RWPE2 (cell line): ENCODE measurements at regions not wholly inside any gene's neighbourhood (a gene's known extent, or its start where the extent isn't known, plus 50 kb on each side); places are given as distances from the start of the nearest gene placed in this dataset.

Experiments used
- ATAC-seq: fragments of 200-7000 bp; cut with Tn5 transposase; 3 replicates; pipeline ENCODE4 v1.9.1; 2021; ENCODE audit warnings: low read depth
- DNase-seq: peaks from one replicate; pipeline ENCODE4 v3.0.0-alpha.2; 2020; ENCODE audit warnings: low spot score
- H3K27ac ChIP-seq: fragments of 450-650 bp; 2 replicates; pipeline ENCODE4 v1.5.1; 2017; ENCODE audit warnings: mild to moderate bottlenecking; ENCODE audit not compliant: poor library complexity, severe bottlenecking
- H3K27me3 ChIP-seq: fragments of 250-450 bp; sonication (Bioruptor Pico); 2 replicates; pipeline ENCODE4 v1.5.1; 2021; ENCODE audit warnings: mild to moderate bottlenecking, moderate library complexity; ENCODE audit not compliant: insufficient read depth, poor library complexity, severe bottlenecking
- H3K36me3 ChIP-seq: fragments of 250-450 bp; sonication (Bioruptor Pico); 2 replicates; pipeline ENCODE4 v1.5.1; 2020; ENCODE audit warnings: low read depth, mild to moderate bottlenecking, moderate library complexity
- H3K4me1 ChIP-seq: fragments of 250-450 bp; sonication (Bioruptor Pico); 2 replicates; pipeline ENCODE4 v1.5.1; 2021; ENCODE audit warnings: mild to moderate bottlenecking, moderate library complexity; ENCODE audit not compliant: insufficient read depth, poor library complexity, severe bottlenecking
- H3K4me3 ChIP-seq: fragments of 250-450 bp; sonication (Bioruptor Pico); 2 replicates; pipeline ENCODE4 v1.5.1; 2021; ENCODE audit warnings: mild to moderate bottlenecking, moderate library complexity; ENCODE audit not compliant: severe bottlenecking
- H3K9me3 ChIP-seq: fragments of 250-450 bp; sonication (Bioruptor Pico); 2 replicates; pipeline ENCODE4 v1.5.1; 2021; ENCODE audit warnings: mild to moderate bottlenecking, moderate library complexity; ENCODE audit not compliant: severe bottlenecking
- TF ChIP-seq, protein P1 (sequence below): fragments of 450-650 bp; IDR thresholded peaks from one replicate; pipeline ENCODE4 v1.5.1; 2017; ENCODE audit warnings: mild to moderate bottlenecking, moderate library complexity; ENCODE audit not compliant: poor library complexity, severe bottlenecking

DNA sequence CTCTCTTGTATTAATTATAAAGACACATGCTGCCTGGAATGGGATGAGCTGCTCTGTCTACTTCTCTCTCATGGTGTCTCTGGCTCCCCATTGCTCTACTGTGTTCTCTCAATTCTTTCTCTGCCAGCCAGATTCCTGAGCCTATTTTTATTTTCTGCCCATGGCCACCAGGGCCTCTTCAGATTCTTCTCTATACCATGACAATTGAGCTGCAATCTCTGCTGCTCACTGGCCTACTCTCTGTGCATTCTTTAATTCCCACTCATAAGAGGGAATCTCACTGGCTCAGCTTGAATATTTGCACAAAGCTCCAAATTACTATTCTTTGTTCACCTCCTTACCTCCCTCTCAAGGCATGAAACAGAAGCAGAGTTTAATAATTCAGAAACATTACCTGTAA, 161.4 kb upstream of the GULP1 start:
- Histone ChIP-seq H3K4me1 (no peaks in the 10 kb centered on the region), H3K36me3 (no peaks in the 10 kb centered on the region), H3K27ac (no peak overlapping the region), H3K4me3 (no peak overlapping the region), H3K9me3 (no peaks in the 10 kb centered on the region), H3K27me3 (no peaks in the 10 kb centered on the region)
- TF ChIP-seq, protein P1, sequence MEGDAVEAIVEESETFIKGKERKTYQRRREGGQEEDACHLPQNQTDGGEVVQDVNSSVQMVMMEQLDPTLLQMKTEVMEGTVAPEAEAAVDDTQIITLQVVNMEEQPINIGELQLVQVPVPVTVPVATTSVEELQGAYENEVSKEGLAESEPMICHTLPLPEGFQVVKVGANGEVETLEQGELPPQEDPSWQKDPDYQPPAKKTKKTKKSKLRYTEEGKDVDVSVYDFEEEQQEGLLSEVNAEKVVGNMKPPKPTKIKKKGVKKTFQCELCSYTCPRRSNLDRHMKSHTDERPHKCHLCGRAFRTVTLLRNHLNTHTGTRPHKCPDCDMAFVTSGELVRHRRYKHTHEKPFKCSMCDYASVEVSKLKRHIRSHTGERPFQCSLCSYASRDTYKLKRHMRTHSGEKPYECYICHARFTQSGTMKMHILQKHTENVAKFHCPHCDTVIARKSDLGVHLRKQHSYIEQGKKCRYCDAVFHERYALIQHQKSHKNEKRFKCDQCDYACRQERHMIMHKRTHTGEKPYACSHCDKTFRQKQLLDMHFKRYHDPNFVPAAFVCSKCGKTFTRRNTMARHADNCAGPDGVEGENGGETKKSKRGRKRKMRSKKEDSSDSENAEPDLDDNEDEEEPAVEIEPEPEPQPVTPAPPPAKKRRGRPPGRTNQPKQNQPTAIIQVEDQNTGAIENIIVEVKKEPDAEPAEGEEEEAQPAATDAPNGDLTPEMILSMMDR, result no peak
- ATAC-seq, result peak; percentile 25; the same call in 1 of the 3 replicates
- DNase-seq, result no peak

DNA sequence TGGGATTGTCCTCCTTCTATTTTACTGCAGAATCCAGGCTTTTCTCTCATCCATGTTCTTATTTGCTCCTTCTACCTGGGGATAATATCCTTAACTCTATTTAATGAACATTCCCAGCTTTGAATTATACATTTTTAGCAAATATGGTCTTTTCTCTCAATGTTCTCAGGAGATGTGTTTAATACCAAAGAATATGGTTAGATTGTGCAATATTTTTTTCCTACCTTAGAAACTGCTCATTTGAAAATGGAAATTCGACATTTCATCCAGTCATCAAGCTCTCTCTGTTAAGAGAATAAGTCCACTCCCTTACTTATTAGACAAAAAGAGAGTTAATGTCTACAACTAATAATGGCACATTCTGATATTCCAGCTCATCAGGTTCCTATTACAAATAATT, 160.4 kb upstream of the GULP1 start:
- no peaks in the 10 kb centered on the region for H3K36me3 ChIP-seq
- no peak for ATAC-seq
- no peak for DNase-seq
- H3K27me3 ChIP-seq, result no peaks in the 10 kb centered on the region
- no peak overlapping the region for H3K4me3 ChIP-seq
- no peak overlapping the region for H3K27ac ChIP-seq
- no peaks in the 10 kb centered on the region for H3K9me3 ChIP-seq
- H3K4me1 ChIP-seq, result no peaks in the 10 kb centered on the region
- TF ChIP-seq, protein P1, result no peak

DNA sequence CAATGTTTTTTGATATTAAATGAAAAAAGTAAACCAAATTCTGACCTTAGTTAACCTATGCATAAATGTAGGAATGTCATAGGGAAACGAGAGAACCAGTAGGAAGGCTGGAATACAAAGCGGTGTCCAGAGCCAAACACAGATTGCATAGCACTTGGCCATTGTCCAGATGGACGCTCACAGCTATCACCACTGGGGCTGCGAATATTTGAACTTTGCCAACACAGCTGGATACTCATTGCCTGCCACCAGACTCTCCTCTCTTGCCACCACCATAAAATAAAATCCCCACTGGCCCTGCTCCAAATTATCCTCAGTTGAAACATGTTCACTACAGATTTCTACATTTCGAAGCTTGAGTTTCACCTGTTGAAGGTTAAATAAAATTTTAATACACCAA, 159.3 kb upstream of the GULP1 start:
- H3K36me3 ChIP-seq, result no peaks in the 10 kb centered on the region
- H3K27ac ChIP-seq, result no peak overlapping the region
- ATAC-seq (no peak), DNase-seq (no peak)
- H3K27me3 ChIP-seq, result no peaks in the 10 kb centered on the region
- no peak overlapping the region for H3K4me3 ChIP-seq
- peaks cover 4% of the 10 kb centered on the region for H3K9me3 ChIP-seq
- H3K4me1 ChIP-seq, result no peaks in the 10 kb centered on the region
- TF ChIP-seq, protein P1, result no peak

DNA sequence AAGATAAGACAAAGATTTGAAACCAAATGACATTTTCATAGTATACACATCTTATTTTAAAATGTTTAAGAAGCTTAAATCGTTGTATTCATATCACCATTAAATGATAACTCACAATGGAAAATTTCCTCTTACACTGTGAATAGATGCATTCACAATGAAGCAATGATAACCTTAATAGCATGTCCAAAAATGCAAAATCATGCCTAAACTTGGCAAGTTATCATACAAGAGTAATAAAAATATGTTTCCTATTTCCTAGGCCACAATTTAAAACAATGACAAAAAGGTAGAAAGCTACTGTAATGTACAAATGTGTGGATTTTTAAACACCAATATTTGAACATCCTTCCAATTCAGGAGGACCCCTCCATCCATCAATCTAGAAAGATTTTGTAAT, 157.4 kb upstream of the GULP1 start:
- ATAC-seq (no peak), DNase-seq (no peak)
- no peaks in the 10 kb centered on the region for H3K36me3 ChIP-seq

DNA sequence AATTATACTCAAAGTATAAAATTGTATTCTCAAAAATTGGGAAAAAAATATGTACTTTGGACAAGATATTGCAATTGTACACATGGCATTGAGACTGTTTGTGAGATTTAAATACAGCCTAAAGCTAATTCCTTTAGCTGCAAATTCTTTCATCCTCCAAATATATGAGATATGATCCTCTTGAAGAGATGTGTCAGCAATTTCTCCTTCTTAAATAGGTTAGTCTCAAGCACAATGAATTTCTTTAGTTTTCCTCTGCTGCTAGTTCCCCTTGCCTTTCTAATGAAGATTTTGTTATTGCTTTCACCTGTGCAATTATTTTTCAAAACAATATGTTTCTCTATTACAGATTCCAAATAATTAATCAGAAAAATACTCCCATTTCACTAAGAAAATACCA, 153.4 kb upstream of the GULP1 start:
- no peak for DNase-seq
- Histone ChIP-seq H3K9me3 (peaks cover 4% of the 10 kb centered on the region), H3K27me3 (no peaks in the 10 kb centered on the region), H3K4me1 (peaks cover 21% of the 10 kb centered on the region), H3K36me3 (no peaks in the 10 kb centered on the region), H3K27ac (no peak overlapping the region), H3K4me3 (no peak overlapping the region)
- TF ChIP-seq, protein P1, result no peak
- no peak for ATAC-seq

More for the DNA sequence above, 157.4 kb upstream of the GULP1 start:
- H3K4me1 ChIP-seq, result no peaks in the 10 kb centered on the region
- TF ChIP-seq, protein P1, result no peak
- no peaks in the 10 kb centered on the region for H3K27me3 ChIP-seq
- H3K9me3 ChIP-seq, result peaks cover 4% of the 10 kb centered on the region
- no peak overlapping the region for H3K27ac ChIP-seq
- no peak overlapping the region for H3K4me3 ChIP-seq
